ENCODE measurements at regions not wholly inside any gene's neighbourhood (a gene's known extent, or its start where the extent isn't known, plus 50 kb on each side); places are given as distances from the start of the nearest gene placed in this dataset.
"Not testable (repeated sequence)": the region's sequence is repeated elsewhere in the genome, so short reads cannot be mapped to it uniquely, and the experiment has no call there.

DNA sequence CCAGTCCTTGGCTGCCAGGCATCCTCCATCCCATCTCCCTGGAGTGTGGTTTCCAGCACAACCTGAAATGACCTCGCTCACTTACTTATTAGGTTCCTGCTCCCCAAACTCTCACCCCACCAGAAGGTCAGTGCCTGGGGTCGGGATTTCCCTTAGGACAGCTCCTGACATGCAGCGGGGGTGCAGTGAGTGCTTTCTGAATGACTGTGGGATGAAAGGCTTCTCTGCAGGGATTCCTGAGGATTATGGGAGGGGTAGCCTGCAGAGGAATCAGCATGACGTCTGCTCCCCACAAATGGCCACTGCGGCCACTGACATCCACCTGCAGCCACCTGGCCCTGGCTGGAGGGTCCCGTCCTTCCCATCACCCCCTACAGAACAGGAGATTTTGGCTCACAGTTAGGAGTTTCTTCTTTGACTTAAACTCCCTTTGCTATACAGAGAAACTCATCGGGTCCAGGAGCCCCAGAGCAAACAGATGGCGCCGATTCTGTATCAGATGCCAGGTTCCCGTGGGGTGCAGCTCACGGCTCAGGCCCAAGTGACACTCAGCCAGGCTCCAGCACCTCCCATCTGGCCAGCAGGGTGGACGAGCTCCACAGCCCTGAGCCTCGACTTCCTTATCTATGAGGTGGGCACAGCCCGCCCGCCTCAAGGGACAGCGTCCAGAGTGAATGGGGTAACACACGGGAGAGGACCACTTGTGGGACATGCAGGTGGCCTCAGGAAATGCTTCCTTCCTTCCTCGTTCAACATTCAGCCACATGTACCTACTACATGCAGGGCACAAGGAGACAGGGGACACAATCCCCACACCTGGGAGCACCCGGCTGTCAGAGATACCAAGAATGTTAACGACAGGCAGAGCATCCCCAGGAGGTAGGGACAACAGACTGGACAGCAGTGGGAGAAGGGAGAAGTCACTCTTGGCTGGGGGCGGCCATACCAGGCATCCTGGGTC lies 69.8 kb downstream of the RMI2 start:
- no peak for DNase-seq (ENCODE audit: insufficient read length, low spot score)
- FAIRE-seq: no peak

DNA sequence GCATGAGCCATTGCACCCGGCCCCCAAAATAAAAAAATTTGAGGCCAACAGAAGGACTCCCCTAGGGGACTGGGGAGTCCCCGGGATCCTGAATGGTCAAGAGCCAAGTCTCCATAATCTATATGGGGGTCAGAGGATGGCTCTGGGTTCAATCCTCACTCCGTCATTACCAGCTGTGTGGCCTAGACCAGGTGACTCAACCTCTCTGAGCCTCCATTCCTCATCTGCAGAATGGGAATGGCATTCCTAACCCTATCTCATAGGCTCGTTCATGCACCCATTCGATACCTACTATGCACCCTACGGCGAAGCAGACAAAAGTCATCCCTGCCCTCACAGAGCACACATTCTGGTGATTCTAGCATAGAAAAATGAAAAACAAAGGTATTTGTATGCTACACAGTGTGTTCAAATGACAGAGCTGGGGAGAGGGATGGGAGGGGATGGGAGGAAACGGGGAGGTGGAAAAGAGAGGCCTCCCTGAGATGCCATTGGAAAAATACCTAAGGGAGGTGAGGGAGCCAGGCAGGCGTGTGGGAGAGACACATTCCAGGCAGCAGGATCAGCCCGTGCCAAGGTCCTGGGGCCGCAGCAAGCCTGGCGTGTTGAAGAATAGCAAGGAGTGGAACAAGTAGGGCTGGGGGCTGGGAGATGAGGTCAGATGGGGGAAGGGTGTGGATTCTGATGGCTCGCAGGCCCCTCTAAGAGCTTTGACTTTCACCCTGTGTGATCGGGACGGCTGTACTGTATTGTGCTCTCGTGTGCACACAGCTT lies 71.2 kb downstream of the RMI2 start:
- DNase-seq (ENCODE audit: insufficient read length, low spot score) (no peak), FAIRE-seq (no peak)

DNA sequence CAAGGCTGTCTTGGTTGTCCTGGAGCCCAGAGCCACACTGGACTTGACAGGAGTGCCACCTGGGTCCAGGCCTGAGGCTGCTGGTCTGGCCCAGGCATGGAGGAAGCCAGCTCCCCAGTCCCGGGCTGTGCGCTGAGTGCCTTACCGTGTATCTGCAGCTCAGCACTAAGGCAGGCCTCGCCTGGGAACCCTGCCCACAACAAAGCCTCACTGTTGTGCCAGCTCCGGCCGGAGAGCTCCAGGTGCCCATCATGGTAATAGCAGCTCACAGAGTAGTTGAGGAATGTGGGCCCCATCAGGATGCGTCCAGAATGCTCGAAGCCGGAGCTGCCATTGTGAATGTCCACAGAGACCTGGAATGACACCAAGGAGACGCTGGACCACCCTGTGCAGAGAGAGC lies 72.2 kb downstream of the RMI2 start:
- DNase-seq (ENCODE audit: insufficient read length, low spot score) (no peak), FAIRE-seq (no peak)

DNA sequence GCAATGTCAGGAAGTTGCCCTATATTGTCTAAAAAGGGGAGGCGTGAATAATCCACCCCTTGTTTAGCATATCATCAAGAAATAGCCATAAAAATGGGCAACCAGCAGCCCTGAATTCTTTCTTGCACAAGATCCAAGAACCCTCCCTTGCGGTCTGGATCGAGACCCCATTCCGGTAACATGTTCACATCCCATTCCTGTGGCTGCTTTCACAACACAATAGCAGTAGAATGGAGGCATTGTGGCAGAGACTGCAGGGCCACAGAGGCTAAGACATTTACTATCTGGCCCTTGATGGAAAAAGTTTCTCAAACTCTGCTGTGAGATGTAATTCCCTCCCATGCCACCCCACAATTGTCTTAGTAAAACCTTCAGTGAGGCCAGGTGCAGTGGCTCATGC lies 73.2 kb downstream of the RMI2 start:
- DNase-seq (ENCODE audit: insufficient read length, low spot score) (no peak), FAIRE-seq (no peak)

DNA sequence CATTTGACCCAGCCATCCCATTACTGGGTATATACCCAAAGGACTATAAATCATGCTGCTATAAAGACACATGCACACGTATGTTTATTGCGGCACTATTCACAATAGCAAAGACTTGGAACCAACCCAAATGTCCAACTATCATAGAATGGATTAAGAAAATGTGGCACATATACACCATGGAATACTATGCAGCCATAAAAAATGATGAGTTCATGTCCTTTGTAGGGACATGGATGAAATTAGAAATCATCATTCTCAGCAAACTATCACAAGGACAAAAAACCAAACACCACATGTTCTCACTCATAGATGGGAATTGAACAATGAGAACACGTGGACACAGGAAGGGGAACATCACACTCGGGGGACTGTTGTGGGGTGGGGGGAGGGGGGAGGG lies 74.8 kb downstream of the RMI2 start:
- DNase-seq (ENCODE audit: insufficient read length, low spot score); FAIRE-seq: not testable (repeated sequence)

DNA sequence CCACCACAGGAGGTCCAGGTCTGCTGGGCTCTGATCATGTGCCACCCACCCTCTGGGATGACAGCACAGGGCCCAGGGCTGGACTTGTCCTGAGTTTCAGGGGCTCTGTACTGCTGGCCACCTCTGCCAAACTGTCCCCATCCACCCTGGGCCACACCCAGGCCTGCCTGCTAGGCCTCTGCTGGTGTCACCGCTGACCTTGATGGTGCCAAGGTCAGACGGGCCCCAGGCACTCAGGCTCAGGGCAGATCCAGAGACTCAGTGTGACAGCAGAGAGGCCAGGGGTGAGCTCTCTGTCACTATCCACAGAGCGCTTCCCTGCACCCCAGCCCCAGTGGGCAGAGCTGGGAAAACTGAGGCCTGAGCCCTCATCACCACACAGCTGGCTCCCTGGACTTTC lies 75.6 kb downstream of the RMI2 start:
- no peak for DNase-seq (ENCODE audit: insufficient read length, low spot score)
- no peak for FAIRE-seq

DNA sequence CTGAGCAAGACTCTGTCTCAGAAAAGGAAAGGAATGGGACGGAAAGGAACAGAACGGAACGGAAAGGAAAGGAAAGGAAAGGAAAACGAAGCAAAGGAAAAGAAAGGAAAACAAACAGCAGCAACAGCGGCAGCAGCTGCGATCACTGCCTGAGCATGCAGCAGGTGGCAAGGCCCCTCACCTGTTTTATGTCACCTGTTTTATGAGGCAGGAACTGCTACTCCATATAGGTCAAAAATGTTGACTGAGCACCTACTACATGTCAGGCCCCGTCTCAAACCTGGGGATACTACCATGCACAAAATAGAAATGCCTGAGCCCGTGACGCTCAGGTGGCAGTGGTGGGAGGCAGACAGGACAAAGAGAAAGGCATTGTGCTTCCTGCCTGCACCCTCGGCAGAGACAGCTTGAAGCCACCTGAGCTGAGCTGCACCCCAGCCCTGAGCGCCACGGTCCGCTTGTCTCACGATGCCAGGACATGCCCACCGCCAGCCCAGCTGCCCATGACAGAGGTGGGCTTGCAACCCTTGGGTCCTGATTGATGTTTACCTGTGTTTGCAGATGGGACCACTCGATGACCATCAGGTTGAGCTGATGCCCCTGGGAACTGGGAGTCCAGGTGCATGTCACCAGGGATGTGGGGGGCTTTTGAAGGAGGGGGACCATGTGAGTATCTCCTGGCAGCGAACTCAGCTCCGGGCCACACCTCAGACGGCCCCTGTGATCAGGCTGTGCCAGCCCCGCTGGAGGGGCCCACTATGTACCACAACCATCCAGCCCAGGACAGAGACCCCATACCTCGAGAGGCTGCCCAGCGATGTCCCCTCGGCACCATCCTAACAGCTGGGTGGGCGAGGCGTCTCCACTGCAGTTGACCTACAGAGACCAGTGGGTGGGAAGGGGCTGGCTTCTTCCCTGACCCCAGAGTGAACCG lies 77.4 kb downstream of the RMI2 start:
- FAIRE-seq: no peak
- DNase-seq (ENCODE audit: insufficient read length, low spot score): no peak

DNA sequence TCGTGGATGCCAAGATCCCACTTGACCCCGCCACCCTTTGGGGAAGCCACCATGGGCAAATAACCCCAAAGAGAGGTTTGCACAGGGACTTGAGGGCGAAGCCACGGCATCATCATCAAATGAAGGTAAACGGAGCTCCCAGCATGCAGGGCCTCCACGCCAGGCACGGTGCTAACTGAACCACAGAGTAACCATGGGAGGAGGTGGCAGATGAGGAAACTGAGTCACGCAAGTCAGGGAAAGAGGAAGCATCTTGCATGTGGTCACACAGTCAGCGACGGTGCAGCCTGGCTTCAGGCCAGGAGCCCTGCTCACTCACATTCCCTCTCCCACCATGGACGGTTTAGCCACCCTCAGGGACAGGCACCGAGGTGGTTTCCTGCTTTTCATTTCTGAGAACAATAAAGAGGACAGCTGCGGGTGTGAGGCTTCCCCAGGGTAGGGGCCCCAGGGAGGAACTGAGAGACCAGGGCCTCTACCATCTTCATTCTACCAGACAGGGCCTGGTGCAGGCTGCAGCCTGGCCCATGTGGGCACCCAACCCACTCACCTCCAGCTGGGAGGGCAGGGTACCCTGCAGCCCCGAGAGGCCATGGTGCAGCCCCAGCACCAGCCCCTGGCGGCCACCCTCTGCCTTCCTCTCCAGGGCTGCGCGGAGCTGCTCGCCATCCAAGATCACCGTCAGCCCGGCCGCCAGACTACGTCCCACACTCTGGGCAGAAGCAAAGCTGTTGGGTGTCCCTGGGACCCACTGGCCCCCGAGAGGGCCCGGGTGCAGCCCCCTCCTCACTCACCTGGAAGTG lies 78.3 kb downstream of the RMI2 start:
- DNase-seq (ENCODE audit: insufficient read length, low spot score) (no peak), FAIRE-seq (no peak)

DNA sequence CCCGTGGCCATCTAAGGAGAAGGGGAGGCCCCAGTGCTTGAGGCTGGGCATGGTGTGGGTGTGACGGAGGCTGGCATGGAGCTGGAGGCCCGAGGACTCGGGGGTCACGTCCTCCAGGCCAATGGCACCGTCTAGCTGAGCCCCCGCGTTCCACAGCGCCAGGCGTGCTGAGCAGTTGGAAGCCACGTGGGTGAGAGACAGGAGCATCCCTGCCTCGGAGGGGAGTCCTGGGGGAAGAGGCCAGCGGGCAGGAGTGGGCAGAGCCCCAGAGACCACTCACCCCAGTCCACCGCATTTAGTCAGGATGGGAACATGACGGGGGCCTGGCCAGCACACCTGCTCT lies 78.8 kb downstream of the RMI2 start:
- DNase-seq (ENCODE audit: insufficient read length, low spot score): no peak
- no peak for FAIRE-seq

DNA sequence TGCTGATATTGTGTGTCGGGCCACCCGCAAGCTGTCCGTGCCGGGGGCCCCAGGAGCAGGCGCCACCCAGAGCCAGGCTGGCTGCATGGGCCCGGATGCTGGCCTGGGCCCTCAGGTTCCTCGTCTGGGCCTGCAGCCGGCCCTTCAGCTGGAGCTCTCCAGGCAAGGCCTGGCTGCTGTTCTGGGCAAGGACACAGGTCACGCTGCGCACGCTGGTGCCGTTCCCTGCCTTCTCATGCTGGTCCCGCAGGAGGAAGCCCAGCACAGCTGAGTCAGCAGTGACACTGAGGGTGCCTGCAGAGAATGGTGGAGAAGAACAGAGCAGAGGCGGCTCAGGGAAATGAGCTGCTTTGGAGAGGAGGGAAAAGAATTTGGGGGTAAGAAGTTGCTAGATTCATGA lies 79.9 kb downstream of the RMI2 start:
- FAIRE-seq (no peak), DNase-seq (ENCODE audit: insufficient read length, low spot score) (no peak)

DNA sequence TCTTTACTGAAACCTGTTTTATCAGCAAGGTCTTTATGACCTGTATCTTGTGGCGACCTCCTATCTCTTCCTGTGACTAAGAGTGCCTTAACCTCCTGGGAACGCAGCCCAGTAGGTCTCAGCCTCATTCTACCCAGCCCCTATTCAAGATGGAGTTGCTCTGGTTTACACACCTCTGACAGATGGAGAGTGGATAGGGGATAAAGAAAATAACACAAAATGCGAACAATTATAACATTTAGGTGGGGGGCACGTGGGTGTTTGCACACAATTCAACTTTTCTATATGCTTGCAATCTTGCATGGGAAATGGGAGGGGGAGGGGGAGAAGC lies 83.3 kb downstream of the RMI2 start:
- no peak for FAIRE-seq
- no peak for DNase-seq (ENCODE audit: insufficient read length, low spot score)

DNA sequence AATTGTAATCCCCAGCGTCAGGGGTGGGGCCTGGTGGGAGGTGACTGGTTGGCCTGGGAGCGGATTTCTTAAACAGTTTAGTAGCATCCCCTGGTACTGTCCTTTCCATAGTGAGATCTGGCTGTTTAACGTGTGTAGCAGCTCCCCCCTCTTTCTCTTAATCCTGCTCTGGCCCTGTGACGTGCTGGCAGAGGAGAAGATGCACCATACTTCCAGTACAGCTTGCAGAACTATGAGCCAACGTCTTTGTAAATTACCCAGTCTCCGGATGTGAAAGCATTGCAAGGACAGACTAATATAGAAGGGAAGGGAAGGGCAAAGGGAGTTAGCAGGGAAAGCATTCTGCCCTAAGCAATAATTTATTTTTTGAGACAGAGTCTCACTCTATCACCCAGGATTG lies 83.9 kb downstream of the RMI2 start:
- DNase-seq (ENCODE audit: insufficient read length, low spot score) (no peak), FAIRE-seq (no peak)

DNA sequence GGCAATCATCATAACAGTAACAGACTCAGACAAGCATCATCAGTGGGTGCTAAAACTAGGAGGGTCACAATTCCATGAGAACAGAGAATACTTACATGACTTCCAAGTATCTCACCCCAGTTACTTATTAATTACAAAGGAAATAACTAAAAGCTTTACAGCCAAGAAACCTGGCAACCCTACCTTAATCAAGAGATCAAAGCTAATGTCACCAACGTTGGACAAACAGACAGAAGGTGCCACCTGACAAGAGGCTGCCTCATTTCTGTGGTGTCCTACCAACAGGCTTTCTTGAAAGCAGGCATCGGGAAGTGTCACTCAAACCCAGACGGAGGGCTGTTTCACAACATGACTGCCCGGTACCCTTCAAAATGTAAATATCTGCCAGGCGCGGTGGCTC lies 84.6 kb downstream of the RMI2 start:
- DNase-seq (ENCODE audit: insufficient read length, low spot score): no peak
- no peak for FAIRE-seq

DNA sequence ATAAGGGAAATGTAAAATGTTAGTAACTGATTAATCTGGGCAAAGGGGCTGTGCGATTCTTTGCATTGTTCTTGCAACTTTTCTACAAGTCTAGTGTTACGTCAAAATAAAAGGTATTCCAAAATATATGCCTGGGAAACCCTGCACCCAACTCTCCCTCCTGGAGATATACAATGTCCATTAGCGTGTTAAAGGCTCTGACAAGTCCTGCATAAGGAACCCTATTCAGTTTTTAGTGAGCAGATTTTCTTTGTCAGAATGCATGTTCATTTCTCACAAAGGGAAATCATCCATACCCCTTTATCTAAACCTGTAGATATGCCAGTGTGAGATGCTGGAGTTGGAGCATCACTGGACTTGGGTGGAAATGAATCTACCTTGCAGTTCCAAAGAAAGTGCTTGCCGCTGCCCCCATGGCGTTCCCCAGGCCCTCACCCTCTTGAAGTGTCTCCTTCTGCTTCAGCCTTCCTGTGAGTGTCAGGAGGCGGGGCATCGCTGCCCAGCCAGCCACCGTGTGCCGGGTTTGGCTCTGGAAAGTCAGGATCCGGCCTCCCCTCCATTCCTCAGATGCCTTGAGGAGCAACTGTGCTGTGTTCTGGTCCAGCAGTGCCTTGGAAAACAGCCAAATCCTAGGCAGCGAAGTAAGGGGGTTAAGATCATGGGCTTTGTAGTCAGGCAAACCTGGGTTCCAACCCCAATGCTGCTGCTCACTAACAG lies 85.5 kb downstream of the RMI2 start:
- no peak for DNase-seq (ENCODE audit: insufficient read length, low spot score)
- FAIRE-seq: no peak

DNA sequence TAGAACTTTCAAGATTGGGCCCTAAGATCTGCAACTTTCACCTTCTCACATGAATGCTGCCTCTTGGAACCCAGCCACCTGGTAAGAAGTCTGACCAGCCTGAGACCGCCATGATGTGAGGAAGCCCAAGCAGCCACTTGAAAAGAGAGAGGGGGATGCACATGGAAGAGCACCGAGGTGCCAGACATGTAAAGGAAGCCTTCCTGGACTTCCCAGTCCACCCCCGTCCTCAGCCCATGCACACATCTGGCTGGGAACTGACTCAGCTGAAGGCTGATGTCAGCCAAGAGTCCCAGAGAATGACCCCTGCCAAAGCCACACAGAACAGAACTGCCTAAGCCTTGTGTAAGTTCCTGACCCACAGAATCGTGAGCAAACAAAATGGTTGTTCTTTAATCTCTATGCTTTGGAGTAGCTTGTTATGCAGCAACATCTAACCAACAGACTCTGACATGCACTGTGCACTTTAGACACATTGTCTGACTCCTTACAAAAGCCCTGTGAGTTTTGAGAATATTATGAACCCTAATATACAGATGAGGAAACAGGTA lies 86.7 kb downstream of the RMI2 start:
- FAIRE-seq (no peak), DNase-seq (ENCODE audit: insufficient read length, low spot score) (no peak)

DNA sequence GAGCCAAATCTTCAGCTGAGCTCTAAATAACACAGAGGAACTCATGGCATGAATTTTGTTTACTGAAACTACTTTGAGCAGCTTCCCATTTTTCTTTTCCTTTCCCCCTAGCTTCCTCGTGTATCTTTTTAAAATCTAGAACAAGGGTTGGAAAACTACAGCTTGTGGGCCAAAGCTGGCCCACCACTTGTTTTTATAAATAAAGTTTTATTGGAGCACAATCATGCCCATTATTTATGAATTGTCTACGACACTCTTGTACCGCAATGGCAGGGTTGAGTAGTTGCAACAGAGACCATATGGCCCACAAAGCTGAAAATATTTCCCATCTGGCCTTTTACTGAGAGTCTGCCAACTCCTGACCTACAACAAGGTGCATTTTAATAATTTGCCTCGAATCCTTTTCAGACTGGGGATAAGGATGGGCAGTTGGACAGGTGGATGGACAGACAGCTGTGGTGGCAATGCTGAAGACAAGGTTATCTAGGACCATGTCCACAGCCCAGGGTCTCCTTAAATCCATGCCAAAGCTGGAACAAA lies 87.7 kb downstream of the RMI2 start:
- FAIRE-seq: no peak
- DNase-seq (ENCODE audit: insufficient read length, low spot score): no peak

DNA sequence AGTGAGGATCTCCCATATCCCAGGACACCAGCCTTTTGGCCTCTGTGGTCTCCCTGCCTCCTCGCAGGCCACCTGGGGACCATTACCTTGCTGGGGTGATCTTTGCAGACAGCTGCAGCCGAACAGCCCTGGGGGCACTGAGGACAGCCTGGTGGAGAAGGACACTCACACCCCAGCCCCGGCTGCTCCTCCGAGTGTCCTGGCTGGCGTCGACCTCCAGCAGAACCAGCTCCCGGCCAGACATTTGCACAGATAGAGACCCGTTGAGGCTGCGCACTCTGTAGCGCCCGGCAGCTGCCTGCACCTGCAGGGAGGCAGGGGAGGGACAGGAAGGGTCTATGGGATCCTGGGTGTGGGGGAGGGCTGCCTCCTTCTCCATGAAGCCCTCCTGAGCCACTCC lies 90.3 kb downstream of the RMI2 start:
- no peak for DNase-seq (ENCODE audit: insufficient read length, low spot score)
- no peak for FAIRE-seq

DNA sequence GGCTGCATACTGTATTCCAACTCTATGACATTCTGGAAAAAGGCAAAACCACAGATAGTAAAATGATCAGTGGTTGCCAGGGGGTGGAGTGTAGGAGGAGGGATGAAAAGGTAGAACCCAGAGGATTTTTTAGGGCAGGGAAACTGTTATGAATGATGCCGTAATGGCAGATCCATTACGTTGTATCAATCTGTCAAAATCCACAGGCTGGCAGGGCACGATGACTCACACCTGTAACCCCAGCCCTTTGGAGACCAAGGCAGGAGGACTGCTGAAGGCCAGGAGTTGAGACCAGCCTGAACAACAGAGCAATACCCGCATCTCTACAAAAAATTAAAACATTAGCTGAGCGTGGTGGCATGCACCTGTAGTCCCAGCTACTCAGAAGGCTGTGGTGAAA lies 91.8 kb downstream of the RMI2 start:
- DNase-seq (ENCODE audit: insufficient read length, low spot score) (no peak), FAIRE-seq (no peak)
